HepG2 (cell line): ENCODE measurements at regions not wholly inside any gene's neighbourhood (a gene's known extent, or its start where the extent isn't known, plus 50 kb on each side); places are given as distances from the start of the nearest gene placed in this dataset.

Experiments
- ATAC-seq: fragments of 200-7000 bp; cut with Tn5 transposase; 3 replicates; pipeline ENCODE4 v1.9.1; 2020; ENCODE audit warnings: mild to moderate bottlenecking, moderate library complexity
- BruUV-seq: library from RNA; stranded (reverse); fragments of 400-500 nt; replicated peaks from 2 replicates; lab custom pipeline; 2021; lab: Mats Ljungman, UMichigan
- CTCF ChIA-PET: fragments of 300-600 bp; formaldehyde crosslinking; extraction: SDS; loops from one replicate; lab custom pipeline; 2021; ENCODE audit warnings: low total read pairs, inconsistent platforms, low intra/inter-chr PET ratio; lab: Yijun Ruan, JAX
- POLR2A ChIA-PET: fragments of 350-600 bp; sonication (Branson Sonifier 250); formaldehyde crosslinking; loops from one replicate; lab custom pipeline; 2020; ENCODE audit warnings: antibody characterized with exemption, inconsistent platforms; lab: Yijun Ruan, JAX
- DNase-seq: peaks from one replicate; pipeline ENCODE4 v3.0.0-alpha.2; 2015; ENCODE audit warnings: low spot score
- FAIRE-seq: peaks from 3 replicates; lab custom pipeline; 2011; peaks lifted over from hg19 to GRCh38; lab: Jason Lieb, UNC
- H2AFZ ChIP-seq: one replicate; pipeline ENCODE4 v1.6.1; 2011; ENCODE audit warnings: low read length, inconsistent platforms
- H3K27ac ChIP-seq: fragments of 300-600 bp; 3 replicates; pipeline ENCODE4 v1.8.0; 2011; ENCODE audit warnings: mixed run types, mild to moderate bottlenecking, mixed read lengths, low read length, inconsistent platforms; ENCODE audit not compliant: insufficient read depth; ENCODE audit errors: extremely low read length
- H3K27me3 ChIP-seq, 2 experiments: fragments of 200-600 bp in 1 of 2; 2 replicates in 1 of 2; 3 replicates in 1 of 2; pipeline versions ENCODE4 v1.6.0 to v1.8.0; 2011; ENCODE audit warnings: low read length in 2 of 2, mild to moderate bottlenecking in 2 of 2, moderate library complexity in 2 of 2, inconsistent platforms in 1 of 2; ENCODE audit not compliant: insufficient read depth in 2 of 2, control insufficient read depth in 1 of 2
- H3K36me3 ChIP-seq, 2 experiments: fragments of 200-600 bp in 1 of 2; replicated peaks in 1 of 2; 2 replicates in 1 of 2; 3 replicates in 1 of 2; pipeline versions ENCODE4 v1.5.1 to v1.8.0; 2011; ENCODE audit warnings: low read length in 2 of 2, inconsistent platforms in 1 of 2; ENCODE audit not compliant: insufficient read depth in 2 of 2, control insufficient read depth in 1 of 2
- H3K4me1 ChIP-seq: 2 replicates; pipeline ENCODE4 v1.5.1; 2012; ENCODE audit warnings: low read length, inconsistent platforms; ENCODE audit not compliant: insufficient read depth
- H3K4me2 ChIP-seq: 2 replicates; pipeline ENCODE4 v1.6.0; 2011; ENCODE audit warnings: low read depth, low read length, inconsistent platforms
- H3K4me3 ChIP-seq, 3 experiments: fragments of 200-600 bp in 1 of 3; sonication (generic), shearing (Covaris generic) in 1 of 3; replicated peaks in 1 of 3; 2 replicates each; pipeline ENCODE4 v1.5.1; 2011 to 2016; ENCODE audit warnings: low read length in 3 of 3, inconsistent platforms in 2 of 3, low read depth in 2 of 3, mild to moderate bottlenecking in 2 of 3, control low read depth in 1 of 3, mixed read lengths in 1 of 3; ENCODE audit not compliant: insufficient read depth in 1 of 3
- H3K79me2 ChIP-seq: one replicate; pipeline ENCODE4 v1.6.1; 2011; ENCODE audit warnings: low read length, inconsistent platforms; ENCODE audit not compliant: insufficient read depth
- H3K9ac ChIP-seq: 2 replicates; pipeline ENCODE4 v1.6.0; 2011; ENCODE audit warnings: mild to moderate bottlenecking, low read depth, low read length, inconsistent platforms; ENCODE audit not compliant: insufficient read depth
- H3K9me3 ChIP-seq: 2 replicates; pipeline ENCODE4 v1.5.1; 2012; ENCODE audit warnings: mild to moderate bottlenecking, low read length
- H4K20me1 ChIP-seq: 2 replicates; pipeline ENCODE4 v1.6.0; 2011; ENCODE audit warnings: inconsistent platforms, mild to moderate bottlenecking, low read length, moderate library complexity; ENCODE audit not compliant: insufficient read depth
- CBX1 ChIP-seq: IDR thresholded peaks from one replicate; pipeline ENCODE4 v1.6.1; 2016; ENCODE audit warnings: antibody characterized with exemption, low read depth
- CBX5 ChIP-seq: sonication (generic); formaldehyde crosslinking; IDR thresholded peaks from 2 replicates; pipeline ENCODE4 v1.4.0; 2020; ENCODE audit warnings: missing genetic modification reagents, borderline replicate concordance
- DRAP1 ChIP-seq: IDR thresholded peaks from 2 replicates; pipeline ENCODE4 v1.6.1; 2016; ENCODE audit warnings: missing genetic modification reagents, missing compliant biosample characterization
- E2F5 ChIP-seq: sonication (generic); formaldehyde crosslinking; conservative IDR thresholded peaks from 2 replicates; pipeline ENCODE4 v1.4.0; 2020; ENCODE audit warnings: missing genetic modification reagents
- RORA ChIP-seq: sonication (generic); formaldehyde crosslinking; IDR thresholded peaks from 2 replicates; pipeline ENCODE4 v1.5.0; 2020; ENCODE audit warnings: mild to moderate bottlenecking, missing genetic modification reagents, moderate library complexity
- ZBTB42 ChIP-seq: sonication (generic); formaldehyde crosslinking; IDR thresholded peaks from 2 replicates; pipeline ENCODE4 v1.5.0; 2020; ENCODE audit warnings: mild to moderate bottlenecking, missing genetic modification reagents
- ZFP62 ChIP-seq: sonication (generic); formaldehyde crosslinking; IDR thresholded peaks from 2 replicates; pipeline ENCODE4 v1.4.0; 2020; ENCODE audit warnings: missing genetic modification reagents
- ZNF34 ChIP-seq: sonication (generic); formaldehyde crosslinking; IDR thresholded peaks from 2 replicates; pipeline ENCODE4 v1.4.0; 2020; ENCODE audit warnings: mild to moderate bottlenecking, missing genetic modification reagents, borderline replicate concordance
- in situ Hi-C: cut with HindIII; loops from 2 replicates; pipeline ENCODE4 v1.10.0; 2017; ENCODE audit warnings: low pct_unique_long_range_greater_than_20kb; ENCODE audit not compliant: extremely low pct_ligation_motif_present
- intact Hi-C: fragments of 100-400 bp; cut with micrococcal nuclease; formaldehyde crosslinking; loops from one replicate; pipeline ENCODE4 v1.10.0; 2022; ENCODE audit not compliant: unreplicated experiment
- TF ChIP-seq, protein P1 (sequence below): sonication (generic); formaldehyde crosslinking; IDR thresholded peaks from 2 replicates; pipeline ENCODE4 v1.8.0; 2022; ENCODE audit warnings: missing genetic modification reagents, low read depth, mild to moderate bottlenecking, borderline replicate concordance
- TF ChIP-seq, protein P2 (sequence below): sonication (generic); formaldehyde crosslinking; IDR thresholded peaks from 2 replicates; pipeline ENCODE4 v1.9.0; 2021; ENCODE audit warnings: missing genetic modification reagents, mild to moderate bottlenecking, borderline replicate concordance
- TF ChIP-seq, protein P3 (sequence below): sonication (generic); formaldehyde crosslinking; conservative IDR thresholded peaks from 2 replicates; pipeline ENCODE4 v1.8.0; 2022; ENCODE audit warnings: low read depth, missing genetic modification reagents

GRCh38 chr11:23932485-23932898 lies 564.4 kb upstream of the LUZP2 start:
- POLR2A ChIA-PET = no interaction called here
- no peak for DNase-seq
- TF ChIP-seq RORA (CRISPR knock-in tag) = no peak
- TF ChIP-seq, protein P1, sequence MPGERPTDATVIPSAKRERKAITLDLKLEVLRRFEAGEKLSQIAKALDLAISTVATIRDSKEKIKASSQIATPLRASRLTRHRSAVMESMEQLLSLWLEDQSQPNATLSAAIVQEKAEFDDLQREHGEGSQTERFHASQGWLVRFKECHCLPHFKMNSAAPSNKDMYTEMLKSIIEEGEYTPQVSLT (CRISPR knock-in tag) = no peak
- TF ChIP-seq ZFP62 (CRISPR knock-in tag) = no peak
- TF ChIP-seq, protein P2, sequence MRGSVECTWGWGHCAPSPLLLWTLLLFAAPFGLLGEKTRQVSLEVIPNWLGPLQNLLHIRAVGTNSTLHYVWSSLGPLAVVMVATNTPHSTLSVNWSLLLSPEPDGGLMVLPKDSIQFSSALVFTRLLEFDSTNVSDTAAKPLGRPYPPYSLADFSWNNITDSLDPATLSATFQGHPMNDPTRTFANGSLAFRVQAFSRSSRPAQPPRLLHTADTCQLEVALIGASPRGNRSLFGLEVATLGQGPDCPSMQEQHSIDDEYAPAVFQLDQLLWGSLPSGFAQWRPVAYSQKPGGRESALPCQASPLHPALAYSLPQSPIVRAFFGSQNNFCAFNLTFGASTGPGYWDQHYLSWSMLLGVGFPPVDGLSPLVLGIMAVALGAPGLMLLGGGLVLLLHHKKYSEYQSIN (CRISPR knock-in tag) = no peak
- TF ChIP-seq CBX5 (CRISPR knock-in tag) = no peak
- no peak for TF ChIP-seq DRAP1 (CRISPR knock-in tag)
- TF ChIP-seq CBX1 = no peak
- no peak for TF ChIP-seq E2F5 (CRISPR knock-in tag)
- TF ChIP-seq, protein P3, sequence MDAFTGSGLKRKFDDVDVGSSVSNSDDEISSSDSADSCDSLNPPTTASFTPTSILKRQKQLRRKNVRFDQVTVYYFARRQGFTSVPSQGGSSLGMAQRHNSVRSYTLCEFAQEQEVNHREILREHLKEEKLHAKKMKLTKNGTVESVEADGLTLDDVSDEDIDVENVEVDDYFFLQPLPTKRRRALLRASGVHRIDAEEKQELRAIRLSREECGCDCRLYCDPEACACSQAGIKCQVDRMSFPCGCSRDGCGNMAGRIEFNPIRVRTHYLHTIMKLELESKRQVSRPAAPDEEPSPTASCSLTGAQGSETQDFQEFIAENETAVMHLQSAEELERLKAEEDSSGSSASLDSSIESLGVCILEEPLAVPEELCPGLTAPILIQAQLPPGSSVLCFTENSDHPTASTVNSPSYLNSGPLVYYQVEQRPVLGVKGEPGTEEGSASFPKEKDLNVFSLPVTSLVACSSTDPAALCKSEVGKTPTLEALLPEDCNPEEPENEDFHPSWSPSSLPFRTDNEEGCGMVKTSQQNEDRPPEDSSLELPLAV = no peak
- no peak for TF ChIP-seq ZNF34 (CRISPR knock-in tag)
- no peak for TF ChIP-seq ZBTB42 (CRISPR knock-in tag)
- H3K79me2 ChIP-seq = no peaks in the 10 kb centered on the region
- CTCF ChIA-PET = no interaction called here
- no peaks in the 10 kb centered on the region for H3K27me3 ChIP-seq
- no peak overlapping the region for H3K4me2 ChIP-seq
- intact Hi-C loops = no loop called here
- H3K4me3 ChIP-seq = no peak overlapping the region
- H2AFZ ChIP-seq = no peak overlapping the region
- no peak for ATAC-seq
- H3K27ac ChIP-seq = no peak overlapping the region
- no peaks in the 10 kb centered on the region for H3K9me3 ChIP-seq
- no peak overlapping the region for H3K9ac ChIP-seq
- in situ Hi-C loops = no loop called here
- no peaks in the 10 kb centered on the region for H4K20me1 ChIP-seq
- H3K4me1 ChIP-seq = no peaks in the 10 kb centered on the region
- FAIRE-seq = no peak
- no TSS peak for BruUV-seq
- H3K36me3 ChIP-seq = no peaks in the 10 kb centered on the region
